SK-N-SH treated with all-trans-retinoic acid at 6 μM for 48 hours (cell line): ENCODE measurements at regions not wholly inside any gene's neighbourhood (a gene's known extent, or its start where the extent isn't known, plus 50 kb on each side); places are given as distances from the start of the nearest gene placed in this dataset.

Experiments
- OSR1 ChIP-seq: fragments of 250-450 bp; sonication (Bioruptor Pico); IDR thresholded peaks from 2 replicates; pipeline ENCODE4 v1.8.0; 2022; ENCODE audit warnings: moderate library complexity, mild to moderate bottlenecking, inconsistent platforms
- RARB ChIP-seq: fragments of 250-450 bp; sonication (Bioruptor Pico); IDR thresholded peaks from 2 replicates; pipeline ENCODE4 v1.8.0; 2021; ENCODE audit warnings: mild to moderate bottlenecking, moderate library complexity
- TOX ChIP-seq: fragments of 250-450 bp; sonication (Bioruptor Pico); IDR thresholded peaks from 2 replicates; pipeline ENCODE4 v1.8.0; 2021; ENCODE audit warnings: mild to moderate bottlenecking, moderate library complexity, borderline replicate concordance
- TF ChIP-seq, protein P1 (sequence below): fragments of 250-450 bp; sonication (Bioruptor Pico); IDR thresholded peaks from 2 replicates; pipeline ENCODE4 v1.5.1; 2020; ENCODE audit warnings: low read depth, mild to moderate bottlenecking, moderate library complexity
- TF ChIP-seq, protein P2 (sequence below): fragments of 250-450 bp; sonication (Bioruptor Pico); IDR thresholded peaks from 2 replicates; pipeline ENCODE4 v1.8.0; 2020; ENCODE audit warnings: mild to moderate bottlenecking, moderate library complexity, borderline replicate concordance

DNA sequence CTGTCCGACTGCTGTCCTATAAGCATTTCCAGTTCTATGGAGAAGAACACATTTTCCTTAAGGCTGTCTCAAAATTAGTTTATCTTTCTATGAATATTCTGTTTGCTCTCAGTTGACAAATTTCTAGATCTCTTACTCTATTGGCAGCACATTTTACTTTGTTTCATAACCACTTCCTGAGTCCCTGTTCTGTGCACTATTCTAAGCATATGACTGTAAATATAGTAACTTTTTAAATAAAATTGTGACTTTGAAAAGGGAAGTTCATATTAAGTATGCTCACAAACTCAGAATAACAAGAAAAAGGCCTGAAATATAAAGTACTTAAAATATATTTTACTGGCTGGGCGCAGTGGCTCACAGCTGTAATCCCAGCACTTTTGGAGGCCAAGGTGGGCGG is 56.5 kb upstream of the HTR2A start:
- no peak for TF ChIP-seq OSR1 (CRISPR knock-in tag)
- TF ChIP-seq, protein P1, sequence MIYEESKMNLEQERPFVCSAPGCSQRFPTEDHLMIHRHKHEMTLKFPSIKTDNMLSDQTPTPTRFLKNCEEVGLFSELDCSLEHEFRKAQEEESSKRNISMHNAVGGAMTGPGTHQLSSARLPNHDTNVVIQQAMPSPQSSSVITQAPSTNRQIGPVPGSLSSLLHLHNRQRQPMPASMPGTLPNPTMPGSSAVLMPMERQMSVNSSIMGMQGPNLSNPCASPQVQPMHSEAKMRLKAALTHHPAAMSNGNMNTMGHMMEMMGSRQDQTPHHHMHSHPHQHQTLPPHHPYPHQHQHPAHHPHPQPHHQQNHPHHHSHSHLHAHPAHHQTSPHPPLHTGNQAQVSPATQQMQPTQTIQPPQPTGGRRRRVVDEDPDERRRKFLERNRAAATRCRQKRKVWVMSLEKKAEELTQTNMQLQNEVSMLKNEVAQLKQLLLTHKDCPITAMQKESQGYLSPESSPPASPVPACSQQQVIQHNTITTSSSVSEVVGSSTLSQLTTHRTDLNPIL (CRISPR knock-in tag): no peak
- no peak for TF ChIP-seq RARB (CRISPR knock-in tag)
- TF ChIP-seq, protein P2, sequence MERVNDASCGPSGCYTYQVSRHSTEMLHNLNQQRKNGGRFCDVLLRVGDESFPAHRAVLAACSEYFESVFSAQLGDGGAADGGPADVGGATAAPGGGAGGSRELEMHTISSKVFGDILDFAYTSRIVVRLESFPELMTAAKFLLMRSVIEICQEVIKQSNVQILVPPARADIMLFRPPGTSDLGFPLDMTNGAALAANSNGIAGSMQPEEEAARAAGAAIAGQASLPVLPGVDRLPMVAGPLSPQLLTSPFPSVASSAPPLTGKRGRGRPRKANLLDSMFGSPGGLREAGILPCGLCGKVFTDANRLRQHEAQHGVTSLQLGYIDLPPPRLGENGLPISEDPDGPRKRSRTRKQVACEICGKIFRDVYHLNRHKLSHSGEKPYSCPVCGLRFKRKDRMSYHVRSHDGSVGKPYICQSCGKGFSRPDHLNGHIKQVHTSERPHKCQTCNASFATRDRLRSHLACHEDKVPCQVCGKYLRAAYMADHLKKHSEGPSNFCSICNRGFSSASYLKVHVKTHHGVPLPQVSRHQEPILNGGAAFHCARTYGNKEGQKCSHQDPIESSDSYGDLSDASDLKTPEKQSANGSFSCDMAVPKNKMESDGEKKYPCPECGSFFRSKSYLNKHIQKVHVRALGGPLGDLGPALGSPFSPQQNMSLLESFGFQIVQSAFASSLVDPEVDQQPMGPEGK: no peak
- TF ChIP-seq TOX (CRISPR knock-in tag): no peak
